ENCODE measurements at regions not wholly inside any gene's neighbourhood (a gene's known extent, or its start where the extent isn't known, plus 50 kb on each side); places are given as distances from the start of the nearest gene placed in this dataset.

DNA sequence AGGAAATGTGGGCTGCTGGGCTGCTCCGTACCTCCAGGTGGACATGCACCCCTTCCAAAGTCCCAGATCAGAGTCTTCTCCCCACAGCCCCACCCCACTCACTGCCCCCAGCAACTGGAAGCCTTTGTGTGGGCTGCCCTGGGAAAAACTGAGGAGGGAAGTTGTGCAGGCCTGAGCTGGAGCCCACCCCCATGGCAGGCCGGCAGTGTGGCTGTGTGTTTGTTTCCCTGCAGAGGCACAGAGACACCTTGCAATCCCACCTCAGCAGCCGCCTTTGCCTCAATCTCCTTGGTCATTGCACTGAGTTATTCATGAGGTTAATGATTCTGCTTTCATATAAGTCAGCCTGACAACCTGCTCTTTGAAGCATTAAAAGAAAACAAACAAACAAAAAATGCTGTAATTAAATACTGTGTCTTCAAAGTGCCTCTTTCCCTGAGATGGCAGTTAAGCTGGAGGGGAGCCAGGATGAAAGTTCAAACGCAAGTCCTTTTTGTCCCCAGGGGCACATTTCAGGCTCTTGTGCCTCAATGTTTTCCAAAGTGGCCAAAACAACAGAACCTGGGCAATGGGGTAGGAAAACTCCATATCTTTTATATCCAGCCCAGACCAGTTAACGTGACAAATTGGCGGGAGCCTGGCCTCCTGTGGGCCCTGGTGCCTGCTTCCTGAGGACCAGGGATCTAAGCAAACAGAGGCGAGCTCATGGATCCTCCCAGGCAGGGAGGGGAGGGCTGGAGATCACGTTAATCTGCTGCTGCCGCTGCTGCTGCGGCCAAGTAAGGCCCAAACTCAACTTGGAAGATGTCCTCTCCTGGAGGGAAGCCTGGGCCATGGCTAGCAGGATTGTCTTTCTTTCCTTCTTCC is 51.9 kb upstream of the TSPAN11 start:
- Histone ChIP-seq H4K20me1 (ENCODE audit: insufficient read depth, low read length) (no peaks in the 10 kb centered on the region), H2AFZ (ENCODE audit: low read length) (no peak overlapping the region), H3F3A (ENCODE audit: insufficient read depth, low read length) (no peaks in the 10 kb centered on the region), H3K27me3 (ENCODE audit: insufficient read depth, low read length) (0 out of 2 replicates have a peak, but pooled peaks cover 8% of the 10 kb centered on the region), H3K9me3 (ENCODE audit: low read length) (no peaks in the 10 kb centered on the region), H3K4me1 (ENCODE audit: insufficient read depth, low read length, severe bottlenecking) (no peaks in the 10 kb centered on the region), H3K27ac (ENCODE audit: low read depth, low read length, poor library complexity, severe bottlenecking) (no peak overlapping the region), H3K4me3 (ENCODE audit: low read depth, low read length, poor library complexity, severe bottlenecking) (no peak overlapping the region), H3K79me2 (ENCODE audit: insufficient read depth, low read length) (no peaks in the 10 kb centered on the region), H3K9me2 (ENCODE audit: low read depth, low read length) (no peaks in the 10 kb centered on the region), H3K9ac (ENCODE audit: low read length) (no peak overlapping the region), H3K36me3 (ENCODE audit: insufficient read depth, low read length) (no peaks in the 10 kb centered on the region), H3K4me2 (ENCODE audit: low read length) (no peak overlapping the region)
- TF ChIP-seq, protein P1, sequence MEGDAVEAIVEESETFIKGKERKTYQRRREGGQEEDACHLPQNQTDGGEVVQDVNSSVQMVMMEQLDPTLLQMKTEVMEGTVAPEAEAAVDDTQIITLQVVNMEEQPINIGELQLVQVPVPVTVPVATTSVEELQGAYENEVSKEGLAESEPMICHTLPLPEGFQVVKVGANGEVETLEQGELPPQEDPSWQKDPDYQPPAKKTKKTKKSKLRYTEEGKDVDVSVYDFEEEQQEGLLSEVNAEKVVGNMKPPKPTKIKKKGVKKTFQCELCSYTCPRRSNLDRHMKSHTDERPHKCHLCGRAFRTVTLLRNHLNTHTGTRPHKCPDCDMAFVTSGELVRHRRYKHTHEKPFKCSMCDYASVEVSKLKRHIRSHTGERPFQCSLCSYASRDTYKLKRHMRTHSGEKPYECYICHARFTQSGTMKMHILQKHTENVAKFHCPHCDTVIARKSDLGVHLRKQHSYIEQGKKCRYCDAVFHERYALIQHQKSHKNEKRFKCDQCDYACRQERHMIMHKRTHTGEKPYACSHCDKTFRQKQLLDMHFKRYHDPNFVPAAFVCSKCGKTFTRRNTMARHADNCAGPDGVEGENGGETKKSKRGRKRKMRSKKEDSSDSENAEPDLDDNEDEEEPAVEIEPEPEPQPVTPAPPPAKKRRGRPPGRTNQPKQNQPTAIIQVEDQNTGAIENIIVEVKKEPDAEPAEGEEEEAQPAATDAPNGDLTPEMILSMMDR (IDR thresholded peaks at IDR 0.05; ENCODE audit: low read length): no peak
- no peak for TF ChIP-seq EZH2 (IDR thresholded peaks at IDR 0.05; ENCODE audit: borderline replicate concordance, low read length)

DNA sequence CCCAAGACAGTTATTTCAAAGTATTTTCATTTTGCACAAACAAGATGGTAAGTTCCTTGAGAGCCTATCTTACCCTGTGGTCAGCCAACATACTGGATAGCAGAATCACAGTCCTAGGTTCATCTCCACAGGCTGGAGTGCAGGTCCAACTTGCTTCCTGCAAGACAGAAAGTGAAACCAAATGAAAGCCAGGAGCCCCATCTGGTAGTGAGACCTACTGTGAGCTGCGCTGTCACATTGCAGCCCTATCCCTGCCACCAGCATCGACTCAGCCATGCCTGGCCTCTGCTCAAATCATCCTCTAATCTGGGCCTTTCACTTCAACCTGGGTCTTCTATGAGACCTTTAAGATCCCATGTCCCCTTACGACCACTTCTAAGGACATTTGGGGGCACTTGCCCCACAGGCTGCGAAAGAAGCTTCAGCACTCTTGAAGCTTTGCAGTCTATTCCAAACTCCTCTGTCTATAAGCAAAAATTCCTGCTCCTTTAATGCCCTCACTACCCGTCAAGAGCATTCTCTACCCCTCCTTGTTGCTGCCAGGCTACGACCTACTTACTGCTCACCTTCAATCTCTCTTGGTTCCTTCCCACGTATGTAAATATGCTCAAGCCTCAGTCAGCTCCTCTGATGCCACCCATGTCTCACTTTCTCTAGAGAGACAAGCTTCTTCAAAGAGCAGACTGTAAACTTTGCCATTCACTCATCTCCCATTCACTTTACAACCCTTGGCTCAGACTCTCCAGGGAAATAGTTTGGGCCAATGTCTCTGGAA is 55.9 kb upstream of the TSPAN11 start:
- Histone ChIP-seq H3K4me1 (ENCODE audit: insufficient read depth, low read length, severe bottlenecking) (no peaks in the 10 kb centered on the region), H3K9ac (ENCODE audit: low read length) (no peak overlapping the region), H3K4me2 (ENCODE audit: low read length) (no peak overlapping the region), H3K4me3 (ENCODE audit: low read depth, low read length, poor library complexity, severe bottlenecking) (no peak overlapping the region), H3K79me2 (ENCODE audit: insufficient read depth, low read length) (no peaks in the 10 kb centered on the region), H4K20me1 (ENCODE audit: insufficient read depth, low read length) (no peaks in the 10 kb centered on the region), H3K9me3 (ENCODE audit: low read length) (no peaks in the 10 kb centered on the region), H3K27me3 (ENCODE audit: insufficient read depth, low read length) (no peaks in the 10 kb centered on the region), H3F3A (ENCODE audit: insufficient read depth, low read length) (no peaks in the 10 kb centered on the region), H2AFZ (ENCODE audit: low read length) (no peak overlapping the region), H3K9me2 (ENCODE audit: low read depth, low read length) (no peaks in the 10 kb centered on the region), H3K36me3 (ENCODE audit: insufficient read depth, low read length) (no peaks in the 10 kb centered on the region), H3K27ac (ENCODE audit: low read depth, low read length, poor library complexity, severe bottlenecking) (no peak overlapping the region)
- TF ChIP-seq EZH2 (IDR thresholded peaks at IDR 0.05; ENCODE audit: borderline replicate concordance, low read length): no peak

DNA sequence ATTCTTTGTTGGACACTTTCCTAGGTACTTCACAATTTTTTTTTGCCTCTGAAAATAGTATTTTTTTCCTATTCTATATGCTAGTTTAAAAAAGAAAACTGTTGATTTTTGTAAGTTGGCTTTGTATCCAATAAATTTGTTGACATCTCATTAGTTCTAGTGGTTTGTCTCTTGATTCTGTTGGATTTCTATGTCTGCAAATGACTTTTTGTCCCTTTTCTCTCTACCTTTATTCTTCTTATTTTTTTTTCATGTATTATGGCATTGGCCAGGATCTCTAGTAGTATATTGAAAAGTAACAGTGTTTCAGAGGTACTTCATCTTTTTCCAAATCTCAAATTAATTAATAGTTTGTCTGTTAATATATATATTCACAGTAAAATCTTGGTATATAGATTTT is 59.1 kb upstream of the TSPAN11 start:
- H3K4me3 ChIP-seq (ENCODE audit: low read depth, low read length, poor library complexity, severe bottlenecking): no peak overlapping the region
- H3K9ac ChIP-seq (ENCODE audit: low read length): no peak overlapping the region
- H3K9me2 ChIP-seq (ENCODE audit: low read depth, low read length): no peaks in the 10 kb centered on the region
- no peak overlapping the region for H3K4me2 ChIP-seq (ENCODE audit: low read length)
- H3K4me1 ChIP-seq (ENCODE audit: insufficient read depth, low read length, severe bottlenecking): no peaks in the 10 kb centered on the region
- H3K36me3 ChIP-seq (ENCODE audit: insufficient read depth, low read length): no peaks in the 10 kb centered on the region
- TF ChIP-seq, protein P1 (IDR thresholded peaks at IDR 0.05; ENCODE audit: low read length): no peak
- no peak for TF ChIP-seq EZH2 (IDR thresholded peaks at IDR 0.05; ENCODE audit: borderline replicate concordance, low read length)
- no peaks in the 10 kb centered on the region for H3F3A ChIP-seq (ENCODE audit: insufficient read depth, low read length)
- H3K27ac ChIP-seq (ENCODE audit: low read depth, low read length, poor library complexity, severe bottlenecking): no peak overlapping the region
- no peaks in the 10 kb centered on the region for H3K79me2 ChIP-seq (ENCODE audit: insufficient read depth, low read length)
- H3K27me3 ChIP-seq (ENCODE audit: insufficient read depth, low read length): peaks cover 5% of the 10 kb centered on the region; the same call in 1 of the 2 replicates
- no peaks in the 10 kb centered on the region; the same call in 1 of the 2 replicates for H3K9me3 ChIP-seq (ENCODE audit: low read length)
- no peak overlapping the region for H2AFZ ChIP-seq (ENCODE audit: low read length)
- H4K20me1 ChIP-seq (ENCODE audit: insufficient read depth, low read length): no peaks in the 10 kb centered on the region
